ENCODE measurements at regions not wholly inside any gene's neighbourhood (a gene's known extent, or its start where the extent isn't known, plus 50 kb on each side); places are given as distances from the start of the nearest gene placed in this dataset.

GRCh38 chr4:28117084-28117682 is 1256.5 kb downstream of the STIM2 start:
- TF ChIP-seq CTCF (IDR thresholded peaks at IDR 0.05) (no peak), POLR2A (IDR thresholded peaks at IDR 0.05) (no peak)

All from body of pancreas (tissue), 4 donors.